ENCODE measurements at regions not wholly inside any gene's neighbourhood (a gene's known extent, or its start where the extent isn't known, plus 50 kb on each side); places are given as distances from the start of the nearest gene placed in this dataset.
"Not testable (repeated sequence)": the region's sequence is repeated elsewhere in the genome, so short reads cannot be mapped to it uniquely, and the experiment has no call there.

DNA sequence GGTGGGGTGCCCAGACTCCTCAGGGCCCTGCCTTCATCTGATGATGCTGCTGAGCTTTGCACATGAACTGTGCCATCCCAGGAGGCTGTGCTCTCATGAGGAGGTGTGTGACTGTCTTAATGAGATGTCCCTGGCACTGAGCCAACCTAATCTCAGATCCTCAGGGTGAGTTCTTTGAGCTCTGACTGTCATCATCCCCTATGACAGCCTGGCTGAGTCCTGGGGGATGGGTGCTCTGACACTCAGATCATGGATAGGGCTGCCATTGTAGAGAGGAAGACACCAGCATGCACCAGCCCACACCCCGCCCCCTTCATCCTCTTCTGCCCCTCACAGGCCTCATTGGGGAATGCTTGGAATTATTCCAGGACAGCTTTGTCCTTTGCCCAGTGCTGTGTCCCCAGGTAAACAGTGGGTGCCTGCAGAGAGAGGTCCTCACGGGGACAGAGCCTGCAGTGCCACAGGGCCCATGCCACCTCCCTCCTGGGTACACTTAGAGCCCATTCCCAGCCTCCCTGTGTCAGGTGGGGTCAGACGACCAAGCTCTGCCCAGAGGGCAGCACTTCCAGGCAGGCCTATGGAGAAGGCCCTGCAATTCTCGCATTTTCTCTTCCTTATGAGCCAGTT lies 310.1 kb upstream of the SFSWAP start:
- TF ChIP-seq, protein P1, sequence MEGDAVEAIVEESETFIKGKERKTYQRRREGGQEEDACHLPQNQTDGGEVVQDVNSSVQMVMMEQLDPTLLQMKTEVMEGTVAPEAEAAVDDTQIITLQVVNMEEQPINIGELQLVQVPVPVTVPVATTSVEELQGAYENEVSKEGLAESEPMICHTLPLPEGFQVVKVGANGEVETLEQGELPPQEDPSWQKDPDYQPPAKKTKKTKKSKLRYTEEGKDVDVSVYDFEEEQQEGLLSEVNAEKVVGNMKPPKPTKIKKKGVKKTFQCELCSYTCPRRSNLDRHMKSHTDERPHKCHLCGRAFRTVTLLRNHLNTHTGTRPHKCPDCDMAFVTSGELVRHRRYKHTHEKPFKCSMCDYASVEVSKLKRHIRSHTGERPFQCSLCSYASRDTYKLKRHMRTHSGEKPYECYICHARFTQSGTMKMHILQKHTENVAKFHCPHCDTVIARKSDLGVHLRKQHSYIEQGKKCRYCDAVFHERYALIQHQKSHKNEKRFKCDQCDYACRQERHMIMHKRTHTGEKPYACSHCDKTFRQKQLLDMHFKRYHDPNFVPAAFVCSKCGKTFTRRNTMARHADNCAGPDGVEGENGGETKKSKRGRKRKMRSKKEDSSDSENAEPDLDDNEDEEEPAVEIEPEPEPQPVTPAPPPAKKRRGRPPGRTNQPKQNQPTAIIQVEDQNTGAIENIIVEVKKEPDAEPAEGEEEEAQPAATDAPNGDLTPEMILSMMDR (IDR thresholded peaks at IDR 0.05; ENCODE audit: low read length): not testable (repeated sequence)
- TF ChIP-seq EZH2 (IDR thresholded peaks at IDR 0.05; ENCODE audit: borderline replicate concordance, low read length): not testable (repeated sequence)

All from OCI-LY1 (cell line).